OCI-LY3 (cell line): ENCODE measurements at regions not wholly inside any gene's neighbourhood (a gene's known extent, or its start where the extent isn't known, plus 50 kb on each side); places are given as distances from the start of the nearest gene placed in this dataset.

Experiments
- EZH2phosphoT487 ChIP-seq: fragments of 200-600 bp; shearing (Covaris generic); IDR thresholded peaks from 2 replicates; pipeline ENCODE4 v1.6.1; 2018; ENCODE audit warnings: antibody characterized with exemption, mixed run types, low read depth
- TF ChIP-seq, protein P1 (sequence below): fragments of 200-600, 300-600 bp; sonication (generic); IDR thresholded peaks from 2 replicates; pipeline ENCODE4 v1.5.1; 2014; ENCODE audit warnings: antibody characterized with exemption, low read length, low read depth

DNA sequence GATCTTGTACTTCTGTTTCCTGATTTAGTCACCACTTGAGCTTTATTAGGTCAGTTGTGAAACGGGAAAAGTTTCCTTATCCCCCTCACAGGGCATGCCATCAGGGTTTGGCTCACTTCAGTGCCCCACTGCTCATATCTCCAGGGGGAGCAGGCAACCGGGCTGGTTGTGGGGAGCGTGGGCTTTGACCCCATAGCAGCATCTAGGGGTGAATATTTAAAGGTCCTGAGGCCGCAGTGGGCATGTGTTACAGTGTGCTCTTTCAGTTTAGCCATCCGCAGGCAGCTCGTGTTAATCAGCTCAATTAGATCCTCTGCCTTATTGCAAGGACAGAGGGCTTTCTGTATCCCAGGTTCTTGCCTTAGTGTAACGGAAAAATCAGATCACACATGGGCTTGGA, 71.9 kb downstream of the MRPL46 start:
- TF ChIP-seq, protein P1, sequence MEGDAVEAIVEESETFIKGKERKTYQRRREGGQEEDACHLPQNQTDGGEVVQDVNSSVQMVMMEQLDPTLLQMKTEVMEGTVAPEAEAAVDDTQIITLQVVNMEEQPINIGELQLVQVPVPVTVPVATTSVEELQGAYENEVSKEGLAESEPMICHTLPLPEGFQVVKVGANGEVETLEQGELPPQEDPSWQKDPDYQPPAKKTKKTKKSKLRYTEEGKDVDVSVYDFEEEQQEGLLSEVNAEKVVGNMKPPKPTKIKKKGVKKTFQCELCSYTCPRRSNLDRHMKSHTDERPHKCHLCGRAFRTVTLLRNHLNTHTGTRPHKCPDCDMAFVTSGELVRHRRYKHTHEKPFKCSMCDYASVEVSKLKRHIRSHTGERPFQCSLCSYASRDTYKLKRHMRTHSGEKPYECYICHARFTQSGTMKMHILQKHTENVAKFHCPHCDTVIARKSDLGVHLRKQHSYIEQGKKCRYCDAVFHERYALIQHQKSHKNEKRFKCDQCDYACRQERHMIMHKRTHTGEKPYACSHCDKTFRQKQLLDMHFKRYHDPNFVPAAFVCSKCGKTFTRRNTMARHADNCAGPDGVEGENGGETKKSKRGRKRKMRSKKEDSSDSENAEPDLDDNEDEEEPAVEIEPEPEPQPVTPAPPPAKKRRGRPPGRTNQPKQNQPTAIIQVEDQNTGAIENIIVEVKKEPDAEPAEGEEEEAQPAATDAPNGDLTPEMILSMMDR = no peak
- TF ChIP-seq EZH2phosphoT487 = no peak
